IPS DF 6.9 (cell line): ENCODE measurements at regions not wholly inside any gene's neighbourhood (a gene's known extent, or its start where the extent isn't known, plus 50 kb on each side); places are given as distances from the start of the nearest gene placed in this dataset.
A peak's percentile ranks its signal among the peaks of the same experiment; 100 is the strongest.

Source experiments
- DNase-seq: peaks from one replicate; pipeline ENCODE4 v3.0.0-alpha.2; 2013; ENCODE audit warnings: low read depth, low spot score
- H3K27ac ChIP-seq: one replicate; pipeline ENCODE4 v1.5.1; 2013; ENCODE audit warnings: low read length, control low read depth
- H3K27me3 ChIP-seq: 2 replicates; pipeline ENCODE4 v1.6.1; 2013; ENCODE audit warnings: mild to moderate bottlenecking, low read length; ENCODE audit not compliant: control insufficient read depth, insufficient read depth
- H3K36me3 ChIP-seq: 2 replicates; pipeline ENCODE4 v1.6.1; 2013; ENCODE audit warnings: low read length; ENCODE audit not compliant: control insufficient read depth, insufficient read depth
- H3K4me1 ChIP-seq: 2 replicates; pipeline ENCODE4 v1.6.1; 2013; ENCODE audit warnings: low read length; ENCODE audit not compliant: control insufficient read depth, insufficient read depth
- H3K4me3 ChIP-seq: 2 replicates; pipeline ENCODE4 v1.5.1; 2013; ENCODE audit warnings: mild to moderate bottlenecking, low read length
- H3K9me3 ChIP-seq: 2 replicates; pipeline ENCODE4 v1.6.1; 2013; ENCODE audit warnings: low read length, inconsistent platforms; ENCODE audit not compliant: control insufficient read depth, insufficient read depth
- WGBS: extraction: QIAGEN DNeasy Blood & Tissue Kit; methylation state at CpG from one replicate; pipeline ENCODE4 v1.1.7; 2013; ENCODE audit warnings: mixed read lengths, missing lambda C conversion rate; ENCODE audit not compliant: insufficient read length, insufficient coverage; 5-methylcytosine and 5-hydroxymethylcytosine counted together

DNA sequence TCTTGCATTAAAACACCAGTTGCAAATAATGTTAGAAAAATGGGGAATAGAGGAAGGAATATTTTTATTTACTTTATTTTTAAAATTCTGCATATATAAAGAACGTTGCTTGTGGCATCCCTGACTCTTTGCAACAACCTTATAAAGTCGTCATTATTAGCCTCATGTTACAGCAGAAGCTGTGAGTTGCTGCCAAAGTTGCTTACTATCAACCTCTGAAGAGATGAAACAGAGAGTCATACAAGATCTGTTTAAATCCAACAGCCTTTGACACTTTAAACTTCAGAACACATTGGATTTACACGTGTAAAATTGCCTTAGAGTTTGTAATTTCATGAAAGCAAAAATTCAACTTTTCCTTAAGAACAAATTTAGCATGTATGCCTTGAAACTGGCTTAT lies 221.9 kb downstream of the MRPL39 start:
- Histone ChIP-seq H3K4me1 (no peaks in the 10 kb centered on the region; the same call in 1 of the 2 replicates), H3K36me3 (no peaks in the 10 kb centered on the region), H3K27me3 (no peaks in the 10 kb centered on the region), H3K9me3 (no peaks in the 10 kb centered on the region), H3K27ac (no peak overlapping the region), H3K4me3 (no peak overlapping the region)
- DNase-seq, result no peak
- no CpG with 5 or more reads among the region's 3 CpGs for WGBS

DNA sequence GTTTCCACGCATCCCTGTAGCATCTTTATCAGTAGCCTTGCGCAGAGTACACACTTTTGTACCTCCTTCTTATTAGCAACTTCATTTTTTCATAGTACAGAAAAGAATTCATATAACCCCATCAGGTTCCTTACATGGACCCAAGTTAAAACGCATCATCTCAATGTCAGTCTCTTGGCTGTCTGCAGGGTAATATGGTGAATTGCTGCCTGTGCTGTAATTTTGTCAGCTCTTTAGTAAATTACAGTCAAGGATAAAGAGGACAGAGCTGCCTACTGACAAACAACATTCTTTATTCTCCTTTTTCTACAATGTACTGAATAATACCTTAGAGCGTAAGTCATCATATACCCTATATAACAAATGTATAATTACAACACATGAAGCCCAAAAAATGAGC lies 222.5 kb downstream of the MRPL39 start:
- WGBS, result no CpG with 5 or more reads among the region's 4 CpGs
- no peaks in the 10 kb centered on the region; the same call in 1 of the 2 replicates for H3K4me1 ChIP-seq
- H3K27me3 ChIP-seq, result no peaks in the 10 kb centered on the region
- no peaks in the 10 kb centered on the region for H3K36me3 ChIP-seq
- no peak overlapping the region for H3K4me3 ChIP-seq
- no peak overlapping the region for H3K27ac ChIP-seq
- DNase-seq, result no peak
- H3K9me3 ChIP-seq, result no peaks in the 10 kb centered on the region

DNA sequence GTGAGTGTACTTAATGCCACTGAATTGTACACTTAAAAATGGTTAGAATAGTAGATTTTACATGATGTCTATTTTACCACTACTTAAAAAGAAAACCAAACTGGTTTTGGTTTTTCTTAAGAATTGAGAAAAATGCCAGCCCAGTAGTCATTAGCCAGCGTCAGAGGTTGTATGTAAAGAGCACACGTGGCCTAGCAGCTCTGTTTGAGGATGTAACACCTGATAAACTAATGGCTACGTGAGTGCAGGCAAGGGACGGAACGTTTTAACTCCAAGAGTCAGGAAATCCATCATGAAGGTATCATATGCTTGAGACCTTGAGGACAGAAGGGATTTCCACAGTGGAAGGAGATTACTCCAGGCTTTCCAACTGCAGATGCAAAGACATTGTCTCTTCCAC lies 223.7 kb downstream of the MRPL39 start:
- DNase-seq, result no peak
- H3K27me3 ChIP-seq, result no peaks in the 10 kb centered on the region
- H3K4me1 ChIP-seq, result no peaks in the 10 kb centered on the region; the same call in 1 of the 2 replicates
- no peaks in the 10 kb centered on the region for H3K36me3 ChIP-seq
- no peaks in the 10 kb centered on the region for H3K9me3 ChIP-seq
- WGBS, result no CpG with 5 or more reads among the region's 5 CpGs
- H3K4me3 ChIP-seq, result no peak overlapping the region
- no peak overlapping the region for H3K27ac ChIP-seq

DNA sequence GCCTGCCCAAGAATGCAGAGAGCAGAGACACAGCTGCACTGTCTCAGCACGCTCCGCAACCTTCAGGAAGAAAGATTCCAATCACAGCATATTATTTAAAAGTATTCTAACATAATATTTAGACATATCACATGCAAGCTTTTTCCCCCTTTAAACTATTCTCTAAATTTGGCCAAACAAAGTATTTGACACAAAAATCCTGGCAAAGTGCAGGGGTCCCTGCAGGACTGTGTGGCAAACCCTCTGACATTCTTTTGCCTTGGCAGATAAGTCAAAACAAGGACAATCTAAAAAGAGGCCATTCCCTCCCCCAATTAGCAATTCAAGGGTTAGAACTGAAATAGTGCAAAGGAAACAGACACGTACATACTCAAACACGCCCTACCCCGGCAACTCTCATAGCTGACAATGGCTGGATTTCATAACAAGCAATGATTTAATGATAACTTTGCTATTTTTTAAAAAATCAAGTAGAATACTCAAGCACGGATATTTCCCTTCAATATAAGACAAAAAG lies 225.3 kb downstream of the MRPL39 start:
- Histone ChIP-seq H3K27ac (no peak overlapping the region), H3K4me1 (no peaks in the 10 kb centered on the region; the same call in 1 of the 2 replicates), H3K27me3 (no peaks in the 10 kb centered on the region), H3K4me3 (no peak overlapping the region), H3K9me3 (no peaks in the 10 kb centered on the region), H3K36me3 (no peaks in the 10 kb centered on the region)
- no peak for DNase-seq
- WGBS, result no CpG with 5 or more reads among the region's 6 CpGs

DNA sequence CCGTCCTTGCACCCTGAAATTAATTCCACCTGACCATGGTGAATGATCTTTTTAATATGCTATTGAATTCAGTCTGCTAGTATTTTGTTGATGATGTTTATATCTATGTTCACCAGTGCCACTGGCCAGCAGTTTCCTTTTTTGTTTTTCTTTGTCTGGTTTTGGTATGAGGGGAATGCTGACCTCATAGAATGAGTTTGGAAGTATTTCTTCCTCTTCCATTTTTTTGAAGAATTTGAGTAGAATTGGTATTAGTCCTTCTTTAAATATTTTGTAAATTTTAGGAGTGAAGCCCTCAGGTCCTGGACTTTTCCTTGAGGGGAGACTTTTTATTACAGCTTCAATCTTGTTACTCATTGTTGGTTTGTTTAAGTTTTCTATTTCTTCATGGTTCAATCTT lies 231.6 kb downstream of the MRPL39 start:
- no CpG with 5 or more reads among the region's 1 CpG for WGBS
- DNase-seq, result no peak
- Histone ChIP-seq H3K27ac (no peak overlapping the region), H3K27me3 (no peaks in the 10 kb centered on the region), H3K36me3 (no peaks in the 10 kb centered on the region), H3K4me3 (no peak overlapping the region), H3K9me3 (no peaks in the 10 kb centered on the region), H3K4me1 (no peaks in the 10 kb centered on the region)

DNA sequence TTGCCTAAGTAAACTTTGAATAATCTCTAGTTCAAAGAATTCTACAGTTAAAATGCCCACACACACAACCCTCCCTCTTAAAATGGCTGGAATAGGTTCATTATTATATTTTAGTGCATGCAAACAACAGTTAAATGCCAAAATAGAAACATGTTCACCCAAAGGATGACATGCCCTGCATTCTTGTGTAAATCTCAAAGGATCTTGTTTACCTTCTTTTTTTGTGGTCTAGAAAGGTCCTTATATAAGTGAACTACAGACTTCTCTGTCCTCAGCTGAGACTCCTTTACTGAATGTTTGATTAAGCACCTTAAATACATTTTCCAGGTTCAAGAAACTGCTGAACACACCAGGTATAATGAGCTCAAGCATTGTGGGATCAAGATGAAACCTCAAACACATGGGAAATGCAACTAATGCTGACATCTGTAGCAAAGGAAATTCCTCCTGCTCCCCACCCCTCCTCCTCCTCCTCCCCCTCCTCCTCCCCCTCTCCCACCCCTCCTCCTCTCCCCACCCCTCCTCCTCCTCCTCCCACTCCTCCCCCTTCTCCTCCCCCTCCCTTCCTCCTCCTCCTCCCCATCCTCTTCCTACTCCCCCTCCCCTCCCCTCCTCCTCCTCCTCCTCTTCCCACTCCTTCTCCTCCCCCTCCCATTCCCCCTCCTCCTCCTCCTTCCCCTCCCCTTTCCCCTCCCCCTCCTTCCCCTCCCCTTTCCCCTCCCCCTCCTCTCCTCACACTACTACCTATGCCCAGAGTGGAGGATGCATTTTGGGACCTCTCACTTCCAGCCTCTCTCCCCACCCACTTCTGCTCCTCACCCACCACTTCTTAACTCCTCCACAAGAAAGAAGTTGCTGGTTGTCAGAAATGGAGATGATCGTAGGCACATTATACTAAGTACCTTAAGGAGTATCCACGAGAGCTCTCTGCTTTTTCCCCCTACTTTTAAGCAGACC lies 233.9 kb downstream of the MRPL39 start:
- no CpG with 5 or more reads among the region's 2 CpGs for WGBS
- Histone ChIP-seq H3K4me1 (peaks cover 2% of the 10 kb centered on the region; the same call in 1 of the 2 replicates), H3K27me3 (no peaks in the 10 kb centered on the region), H3K9me3 (no peaks in the 10 kb centered on the region), H3K27ac (no peak overlapping the region), H3K4me3 (no peak overlapping the region), H3K36me3 (no peaks in the 10 kb centered on the region)
- DNase-seq, result peak; percentile 52

DNA sequence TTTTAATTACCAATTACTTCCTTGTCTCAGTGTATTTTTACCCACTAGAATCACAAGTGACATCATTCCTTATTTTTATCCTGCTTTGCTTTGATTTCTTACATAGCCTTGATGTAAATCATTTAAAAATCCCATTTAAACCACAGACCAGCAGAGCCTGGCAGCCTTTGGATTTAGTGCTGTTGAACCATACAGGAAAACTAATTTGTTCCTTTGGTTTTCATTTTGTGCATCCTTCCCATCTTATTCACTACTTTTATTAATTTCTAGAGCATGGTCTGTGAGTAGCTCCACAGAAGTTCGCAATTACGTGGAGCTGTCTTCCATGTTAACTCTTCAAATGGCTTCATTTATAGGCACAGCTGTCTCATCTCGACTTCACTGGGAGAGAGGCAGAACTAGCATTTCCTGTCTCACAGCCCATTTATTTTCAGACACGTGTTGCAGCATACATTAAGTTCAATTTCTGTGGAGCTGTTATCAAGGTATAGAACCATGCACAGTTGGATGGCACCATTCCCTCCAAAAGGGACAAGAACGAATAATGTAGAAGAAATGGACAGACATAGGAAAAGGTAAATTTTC lies 235.3 kb downstream of the MRPL39 start:
- no peak overlapping the region for H3K4me3 ChIP-seq
- H3K4me1 ChIP-seq, result peaks cover 2% of the 10 kb centered on the region; the same call in 1 of the 2 replicates
- no peaks in the 10 kb centered on the region for H3K9me3 ChIP-seq
- no peaks in the 10 kb centered on the region for H3K27me3 ChIP-seq
- no peaks in the 10 kb centered on the region for H3K36me3 ChIP-seq
- H3K27ac ChIP-seq, result no peak overlapping the region
- DNase-seq, result no peak
- no CpG with 5 or more reads among the region's 5 CpGs for WGBS

DNA sequence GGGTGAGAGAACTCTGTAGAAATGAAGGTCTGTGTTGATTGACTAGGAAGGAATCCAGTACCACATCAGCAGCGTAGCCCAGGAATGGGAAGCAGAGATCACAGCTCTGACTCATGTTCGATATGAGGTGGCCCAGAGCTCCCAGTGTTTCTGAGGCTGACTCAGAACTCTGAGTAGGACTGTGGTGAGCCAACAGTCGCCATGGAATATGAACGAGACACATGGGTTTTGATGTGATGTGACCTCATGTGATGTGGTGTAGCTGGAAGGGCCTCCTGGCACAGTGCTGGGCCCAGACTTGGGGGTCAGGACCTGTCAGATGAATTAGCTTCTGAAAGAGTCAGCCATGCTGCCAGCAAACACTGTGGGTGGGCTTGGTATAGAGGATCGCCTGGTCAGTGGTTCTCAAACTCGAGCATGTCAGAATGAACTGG lies 237.0 kb downstream of the MRPL39 start:
- Histone ChIP-seq H3K27me3 (no peaks in the 10 kb centered on the region), H3K27ac (no peak overlapping the region), H3K4me3 (no peak overlapping the region), H3K9me3 (no peaks in the 10 kb centered on the region), H3K4me1 (peaks cover 2% of the 10 kb centered on the region; the same call in 1 of the 2 replicates), H3K36me3 (no peaks in the 10 kb centered on the region)
- WGBS, result no CpG with 5 or more reads among the region's 6 CpGs
- no peak for DNase-seq

DNA sequence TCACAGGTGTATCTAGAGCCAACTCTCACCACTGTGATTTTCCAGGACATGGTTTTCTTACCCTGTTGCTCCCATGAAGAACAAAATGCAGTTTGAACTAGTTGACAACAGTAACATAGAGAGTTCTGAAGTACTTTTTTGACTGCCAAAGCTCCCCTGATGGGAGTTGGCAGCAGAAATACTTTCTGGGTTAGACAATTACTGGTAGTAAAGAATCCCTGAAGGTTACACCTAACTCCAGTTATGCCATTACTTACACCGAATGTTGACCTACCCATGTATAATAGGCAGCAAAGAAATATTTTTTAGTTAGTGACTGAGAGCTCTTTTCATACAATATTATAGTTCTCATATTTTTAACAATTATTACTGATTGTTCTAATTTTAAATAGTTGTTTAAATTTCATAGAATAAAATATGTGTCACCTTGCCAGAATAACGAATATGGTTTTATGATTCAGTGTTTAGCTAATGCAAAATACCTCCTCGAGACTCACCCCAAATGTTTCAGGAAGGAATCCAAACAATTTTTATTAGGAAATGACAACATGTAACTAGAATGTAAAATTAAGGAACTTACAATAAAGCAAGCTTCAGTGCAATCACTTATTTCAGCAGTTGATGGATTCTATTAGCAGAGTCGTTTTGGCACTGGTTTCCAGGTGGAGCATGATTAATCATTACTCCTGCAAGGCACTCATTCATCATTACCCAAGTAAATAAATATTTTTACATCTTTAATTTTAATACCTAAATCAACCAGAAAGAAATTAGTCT lies 237.6 kb downstream of the MRPL39 start:
- no CpG with 5 or more reads among the region's 4 CpGs for WGBS
- Histone ChIP-seq H3K4me3 (no peak overlapping the region), H3K4me1 (peaks cover 2% of the 10 kb centered on the region; the same call in 1 of the 2 replicates), H3K9me3 (no peaks in the 10 kb centered on the region), H3K36me3 (no peaks in the 10 kb centered on the region), H3K27me3 (no peaks in the 10 kb centered on the region), H3K27ac (no peak overlapping the region)
- no peak for DNase-seq

DNA sequence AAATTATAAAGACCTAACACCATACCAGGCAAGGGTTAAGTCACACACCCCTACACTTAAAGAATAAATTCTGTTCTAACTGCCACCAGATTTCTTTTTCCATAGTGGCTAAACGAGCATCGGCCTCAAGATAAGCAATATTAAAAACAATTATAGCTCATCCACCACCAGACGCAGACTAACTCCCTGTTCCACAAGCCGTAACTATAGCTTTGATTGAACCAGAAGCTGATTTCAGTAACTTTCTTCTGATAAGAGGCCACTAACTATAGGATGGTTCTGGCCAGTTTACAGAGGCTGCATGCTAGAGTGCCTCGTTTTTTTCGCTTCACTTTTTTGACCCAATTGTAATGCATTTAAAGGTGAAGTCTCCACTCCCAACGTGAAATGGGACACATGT lies 238.8 kb downstream of the MRPL39 start:
- no peaks in the 10 kb centered on the region for H3K36me3 ChIP-seq
- no peaks in the 10 kb centered on the region for H3K27me3 ChIP-seq
- no CpG with 5 or more reads among the region's 7 CpGs for WGBS
- H3K4me3 ChIP-seq, result no peak overlapping the region
- no peak overlapping the region for H3K27ac ChIP-seq
- DNase-seq, result no peak
- H3K9me3 ChIP-seq, result no peaks in the 10 kb centered on the region
- H3K4me1 ChIP-seq, result peaks cover 2% of the 10 kb centered on the region; the same call in 1 of the 2 replicates
